COR-L47 (cell line): ENCODE measurements at regions not wholly inside any gene's neighbourhood (a gene's known extent, or its start where the extent isn't known, plus 50 kb on each side); places are given as distances from the start of the nearest gene placed in this dataset.

Experiments
- DNase-seq: peaks from one replicate; lab custom pipeline; 2025; lab: John Stamatoyannopoulos, UW

GRCh38 chr13:106350208-106350607 lies 185.3 kb downstream of the EFNB2 start:
- DNase-seq = peak; percentile 79

GRCh38 chr13:106349080-106349931 lies 186.2 kb downstream of the EFNB2 start:
- DNase-seq = peak; percentile 95

- peak; percentile 6 for DNase-seq
Measured at GRCh38 chr13:106348075-106348840, 187.2 kb downstream of the EFNB2 start.

- DNase-seq = no peak
Measured at GRCh38 chr13:106344342-106344741, 191.1 kb downstream of the EFNB2 start.

- DNase-seq = no peak
Measured at GRCh38 chr13:106343836-106344235, 191.6 kb downstream of the EFNB2 start.

GRCh38 chr13:106340249-106340648 lies 195.2 kb downstream of the EFNB2 start:
- DNase-seq = no peak

- DNase-seq = no peak
Measured at GRCh38 chr13:106337096-106337850, 198.2 kb downstream of the EFNB2 start.

- no peak for DNase-seq
Measured at GRCh38 chr13:106336668-106337067, 198.8 kb downstream of the EFNB2 start.

- DNase-seq = no peak
Measured at GRCh38 chr13:106332621-106333020, 202.8 kb downstream of the EFNB2 start.

- DNase-seq = no peak
Measured at GRCh38 chr13:106331116-106331515, 204.3 kb downstream of the EFNB2 start.

GRCh38 chr13:106329941-106330340 lies 205.5 kb downstream of the EFNB2 start:
- DNase-seq = no peak

- no peak for DNase-seq
Measured at GRCh38 chr13:106326751-106327150, 208.7 kb downstream of the EFNB2 start.

- DNase-seq = no peak
Measured at GRCh38 chr13:106324444-106324843, 211.0 kb downstream of the EFNB2 start.

- DNase-seq = no peak
Measured at GRCh38 chr13:106322628-106323027, 212.8 kb downstream of the EFNB2 start.

GRCh38 chr13:106318941-106319411 lies 216.5 kb downstream of the EFNB2 start:
- DNase-seq = no peak

GRCh38 chr13:106314417-106314816 lies 221.0 kb downstream of the EFNB2 start:
- DNase-seq = no peak

GRCh38 chr13:106311004-106311403 lies 224.5 kb downstream of the EFNB2 start:
- DNase-seq = no peak

- DNase-seq = no peak
Measured at GRCh38 chr13:106310291-106310865, 225.1 kb downstream of the EFNB2 start.

- no peak for DNase-seq
Measured at GRCh38 chr13:106306748-106307277, 228.6 kb downstream of the EFNB2 start.

GRCh38 chr13:106302843-106303242 lies 232.6 kb downstream of the EFNB2 start:
- DNase-seq = no peak

- DNase-seq = no peak
Measured at GRCh38 chr13:106302011-106302410, 233.5 kb downstream of the EFNB2 start.

- no peak for DNase-seq
Measured at GRCh38 chr13:106299621-106300020, 235.8 kb downstream of the EFNB2 start.
